ENCODE measurements at regions not wholly inside any gene's neighbourhood (a gene's known extent, or its start where the extent isn't known, plus 50 kb on each side); places are given as distances from the start of the nearest gene placed in this dataset.

GRCh38 chr12:75739912-75740311 lies 228.5 kb upstream of the KRR1 start:
- TF ChIP-seq CTCF (IDR thresholded peaks at IDR 0.05; ENCODE audit: poor library complexity, severe bottlenecking) (no peak), EZH2 (IDR thresholded peaks at IDR 0.05; ENCODE audit: borderline replicate concordance, insufficient read depth, low read length, poor library complexity, severe bottlenecking) (no peak), RAD21 (conservative IDR thresholded peaks at IDR 0.05) (no peak), POLR2AphosphoS5 (IDR thresholded peaks at IDR 0.05) (no peak), MXI1 (conservative IDR thresholded peaks at IDR 0.05; ENCODE audit: poor library complexity, severe bottlenecking) (no peak), TAF1 (IDR thresholded peaks at IDR 0.05; ENCODE audit: low read depth) (no peak), REST (IDR thresholded peaks at IDR 0.05; ENCODE audit: borderline replicate concordance) (no peak)

Measured in neural cell (in vitro differentiated cells).